ENCODE measurements at regions not wholly inside any gene's neighbourhood (a gene's known extent, or its start where the extent isn't known, plus 50 kb on each side); places are given as distances from the start of the nearest gene placed in this dataset.

DNA sequence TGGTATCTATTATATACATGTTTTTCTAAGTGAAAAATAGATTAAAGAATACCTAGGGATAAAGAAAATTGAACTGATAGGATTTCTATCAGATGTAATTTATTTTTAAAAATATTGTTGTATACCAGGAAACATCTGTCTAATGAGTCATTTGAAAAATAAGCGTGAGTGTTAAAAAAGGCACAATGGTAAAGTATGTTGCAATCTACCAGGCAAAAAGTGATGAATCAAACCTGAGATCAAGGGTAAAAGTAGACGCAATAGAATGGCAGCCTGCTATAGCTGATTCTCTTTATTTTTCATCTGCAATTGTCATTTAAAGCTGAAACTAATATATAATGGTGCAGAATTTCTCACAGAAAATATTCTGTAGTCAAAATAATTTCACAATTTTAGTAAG, 1119.6 kb downstream of the PCDH18 start:
- H3K4me3 ChIP-seq (replicated peaks in 1 of 3), result no peak overlapping the region
- H3K9me3 ChIP-seq, result no peaks in the 10 kb centered on the region
- no peak for DNase-seq
- no peak for TF ChIP-seq POLR2A (IDR thresholded peaks at IDR 0.05)
- H3K27me3 ChIP-seq, result no peaks in the 10 kb centered on the region
- intact Hi-C loops (cut with DNase I), result no loop called here
- no peaks in the 10 kb centered on the region for H3K4me1 ChIP-seq
- no peaks in the 10 kb centered on the region for H3K36me3 ChIP-seq
- WGBS, 2 donors, result 77 to 85% methylated on average over 2 of the region's 2 CpGs
- no peak overlapping the region for H3K27ac ChIP-seq

DNA sequence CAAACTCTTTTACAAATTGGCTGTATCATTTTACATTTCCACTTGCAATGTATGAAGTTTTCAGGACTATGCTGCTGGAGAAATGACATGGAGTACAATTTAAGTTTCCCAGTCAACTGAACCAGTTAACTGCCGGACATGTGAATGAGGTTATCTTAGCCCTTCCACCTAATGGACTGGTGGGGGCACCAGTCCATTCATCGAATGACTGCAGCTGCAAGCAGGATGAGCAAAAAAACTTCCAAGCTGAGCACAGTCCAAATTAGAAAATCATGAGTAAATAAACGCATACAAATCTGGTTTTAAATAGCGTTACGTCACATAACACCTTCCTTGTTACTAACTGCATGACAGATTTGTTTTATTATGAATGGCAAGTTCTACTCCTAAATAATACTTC, 1131.5 kb downstream of the PCDH18 start:
- H3K4me1 ChIP-seq, result no peaks in the 10 kb centered on the region
- H3K4me3 ChIP-seq (replicated peaks in 1 of 3), result no peak overlapping the region
- TF ChIP-seq POLR2A (IDR thresholded peaks at IDR 0.05), result no peak
- no peak for TF ChIP-seq CTCF (IDR thresholded peaks at IDR 0.05)
- no peaks in the 10 kb centered on the region for H3K27me3 ChIP-seq
- H3K36me3 ChIP-seq, result no peaks in the 10 kb centered on the region
- H3K27ac ChIP-seq, result no peak overlapping the region
- no peak for DNase-seq
- intact Hi-C loops (cut with DNase I), result no loop called here
- H3K9me3 ChIP-seq, result no peaks in the 10 kb centered on the region
- WGBS, 2 donors, result 84 to 87% methylated on average over 5 of the region's 5 CpGs

DNA sequence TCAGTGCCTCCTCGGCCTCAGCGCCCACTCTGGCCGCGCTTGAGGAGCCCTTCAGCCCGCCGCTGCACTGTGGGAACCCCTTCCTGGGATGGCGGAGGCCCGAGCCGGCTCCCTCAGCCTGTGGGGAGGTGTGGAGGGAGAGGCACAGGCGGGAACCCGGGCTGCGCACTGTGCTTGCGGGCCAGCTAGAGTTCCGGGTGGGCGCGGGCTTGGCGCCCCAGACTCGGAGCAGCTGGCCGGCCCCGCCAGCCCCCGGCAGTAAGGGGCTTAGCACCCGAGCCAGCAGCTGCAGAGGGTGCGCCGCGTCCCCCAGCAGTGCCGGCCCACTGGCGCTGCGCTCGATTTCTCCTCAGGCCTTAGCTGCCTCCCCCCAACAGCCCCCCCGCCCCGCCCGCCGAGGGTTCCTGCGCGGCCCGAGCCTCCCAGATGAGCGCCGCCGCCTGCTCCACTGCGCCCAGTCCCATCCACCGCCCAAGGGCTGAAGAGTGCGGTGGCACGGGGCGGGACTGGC, 1137.0 kb downstream of the PCDH18 start:
- peak in 1 of 2 donors; percentile 6 for DNase-seq
- Histone ChIP-seq H3K4me1 (no peaks in the 10 kb centered on the region), H3K36me3 (no peaks in the 10 kb centered on the region), H3K27me3 (no peaks in the 10 kb centered on the region), H3K4me3 (replicated peaks in 1 of 3) (no peak overlapping the region), H3K9me3 (no peaks in the 10 kb centered on the region), H3K27ac (no peak overlapping the region)
- intact Hi-C loops (cut with DNase I), result no loop called here
- TF ChIP-seq CTCF (IDR thresholded peaks at IDR 0.05), result no peak
- TF ChIP-seq POLR2A (IDR thresholded peaks at IDR 0.05), result no peak
- WGBS, 2 donors, result 93 to 96% methylated on average over 24 to 25 of the region's 44 CpGs

GRCh38 chr4:136392576-136392975, 1139.7 kb downstream of the PCDH18 start:
- Histone ChIP-seq H3K27me3 (no peaks in the 10 kb centered on the region), H3K27ac (no peak overlapping the region), H3K9me3 (no peaks in the 10 kb centered on the region), H3K4me1 (no peaks in the 10 kb centered on the region), H3K4me3 (replicated peaks in 1 of 3) (no peak overlapping the region), H3K36me3 (no peaks in the 10 kb centered on the region)
- DNase-seq, result no peak
- no peak for TF ChIP-seq POLR2A (IDR thresholded peaks at IDR 0.05)
- TF ChIP-seq CTCF (IDR thresholded peaks at IDR 0.05), result no peak
- intact Hi-C loops (cut with DNase I), result no loop called here

DNA sequence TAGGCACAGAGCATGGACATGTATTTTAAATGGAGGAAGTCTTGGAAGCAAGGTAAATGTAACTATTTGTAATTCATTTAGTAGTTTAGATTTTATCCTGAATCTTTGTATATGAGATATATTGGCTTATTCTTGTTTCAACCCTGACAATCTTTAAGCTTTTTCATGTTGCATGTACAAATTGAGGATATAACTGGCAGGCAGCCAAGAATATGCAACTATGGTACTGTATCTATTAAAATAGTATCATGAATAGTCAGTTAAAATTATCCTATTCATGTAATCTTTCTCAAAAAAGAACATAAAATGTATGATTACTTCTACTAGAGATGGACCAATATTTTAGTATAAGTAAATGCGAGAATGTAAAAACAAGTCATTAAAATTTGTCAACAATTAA, 1141.5 kb downstream of the PCDH18 start:
- intact Hi-C loops (cut with DNase I), result no loop called here
- Histone ChIP-seq H3K27me3 (no peaks in the 10 kb centered on the region), H3K36me3 (no peaks in the 10 kb centered on the region), H3K27ac (no peak overlapping the region), H3K9me3 (no peaks in the 10 kb centered on the region), H3K4me1 (no peaks in the 10 kb centered on the region), H3K4me3 (replicated peaks in 1 of 3) (no peak overlapping the region)
- no peak for DNase-seq
- 91 to 99% methylated on average over 1 of the region's 1 CpG for WGBS, 2 donors
- TF ChIP-seq CTCF (IDR thresholded peaks at IDR 0.05) (no peak), POLR2A (IDR thresholded peaks at IDR 0.05) (no peak)

- Histone ChIP-seq H3K4me3 (replicated peaks in 1 of 3) (no peak overlapping the region), H3K27me3 (no peaks in the 10 kb centered on the region), H3K36me3 (no peaks in the 10 kb centered on the region), H3K4me1 (no peaks in the 10 kb centered on the region), H3K27ac (no peak overlapping the region), H3K9me3 (no peaks in the 10 kb centered on the region)
- intact Hi-C loops (cut with DNase I), result no loop called here
- no peak for TF ChIP-seq CTCF (IDR thresholded peaks at IDR 0.05)
- TF ChIP-seq POLR2A (IDR thresholded peaks at IDR 0.05), result no peak
- no peak for DNase-seq
- WGBS, 2 donors, result 97 to 100% methylated on average over 1 of the region's 1 CpG
Measured at GRCh38 chr4:136383082-136383481, 1149.2 kb downstream of the PCDH18 start.
